GM12865 (cell line): ENCODE measurements at regions not wholly inside any gene's neighbourhood (a gene's known extent, or its start where the extent isn't known, plus 50 kb on each side); places are given as distances from the start of the nearest gene placed in this dataset.

Experiments used
- DNase-seq: peaks from one replicate; pipeline ENCODE4 v3.0.0; 2010; ENCODE audit warnings: low read depth
- H3K4me3 ChIP-seq: 2 replicates; pipeline ENCODE4 v1.5.1; 2011; ENCODE audit warnings: mild to moderate bottlenecking, low read depth, low read length, control low read depth
- TF ChIP-seq, protein P1 (sequence below): IDR thresholded peaks from 2 replicates; pipeline ENCODE4 v1.5.1; 2011; ENCODE audit warnings: low read length, control low read depth, low read depth, inconsistent platforms; ENCODE audit not compliant: insufficient read depth; ENCODE audit errors: missing control alignments

- TF ChIP-seq, protein P1, sequence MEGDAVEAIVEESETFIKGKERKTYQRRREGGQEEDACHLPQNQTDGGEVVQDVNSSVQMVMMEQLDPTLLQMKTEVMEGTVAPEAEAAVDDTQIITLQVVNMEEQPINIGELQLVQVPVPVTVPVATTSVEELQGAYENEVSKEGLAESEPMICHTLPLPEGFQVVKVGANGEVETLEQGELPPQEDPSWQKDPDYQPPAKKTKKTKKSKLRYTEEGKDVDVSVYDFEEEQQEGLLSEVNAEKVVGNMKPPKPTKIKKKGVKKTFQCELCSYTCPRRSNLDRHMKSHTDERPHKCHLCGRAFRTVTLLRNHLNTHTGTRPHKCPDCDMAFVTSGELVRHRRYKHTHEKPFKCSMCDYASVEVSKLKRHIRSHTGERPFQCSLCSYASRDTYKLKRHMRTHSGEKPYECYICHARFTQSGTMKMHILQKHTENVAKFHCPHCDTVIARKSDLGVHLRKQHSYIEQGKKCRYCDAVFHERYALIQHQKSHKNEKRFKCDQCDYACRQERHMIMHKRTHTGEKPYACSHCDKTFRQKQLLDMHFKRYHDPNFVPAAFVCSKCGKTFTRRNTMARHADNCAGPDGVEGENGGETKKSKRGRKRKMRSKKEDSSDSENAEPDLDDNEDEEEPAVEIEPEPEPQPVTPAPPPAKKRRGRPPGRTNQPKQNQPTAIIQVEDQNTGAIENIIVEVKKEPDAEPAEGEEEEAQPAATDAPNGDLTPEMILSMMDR: no peak
- DNase-seq: no peak
- no peak overlapping the region for H3K4me3 ChIP-seq
Observed at GRCh38 chr7:110224643-110225042, 866.3 kb upstream of the LRRN3 start.

DNA sequence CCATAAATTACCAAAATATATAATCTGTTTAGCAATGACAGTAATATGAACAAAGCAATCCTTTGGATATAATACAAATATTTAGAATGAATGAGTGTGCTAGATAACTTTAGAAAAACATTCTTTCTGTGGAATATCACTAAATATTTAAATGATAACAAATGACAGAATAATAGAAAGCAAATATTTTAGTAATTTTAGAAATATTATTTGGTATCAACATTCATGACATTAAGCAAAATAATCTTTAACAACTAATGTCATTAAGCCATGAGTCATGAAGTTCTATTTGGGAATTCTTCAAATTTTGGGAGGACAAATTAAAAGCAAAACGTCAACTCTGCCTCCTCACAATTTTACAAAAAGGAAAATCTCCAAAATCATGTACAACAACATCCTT lies 844.8 kb upstream of the LRRN3 start:
- TF ChIP-seq, protein P1: no peak
- no peak for DNase-seq
- no peak overlapping the region for H3K4me3 ChIP-seq

DNA sequence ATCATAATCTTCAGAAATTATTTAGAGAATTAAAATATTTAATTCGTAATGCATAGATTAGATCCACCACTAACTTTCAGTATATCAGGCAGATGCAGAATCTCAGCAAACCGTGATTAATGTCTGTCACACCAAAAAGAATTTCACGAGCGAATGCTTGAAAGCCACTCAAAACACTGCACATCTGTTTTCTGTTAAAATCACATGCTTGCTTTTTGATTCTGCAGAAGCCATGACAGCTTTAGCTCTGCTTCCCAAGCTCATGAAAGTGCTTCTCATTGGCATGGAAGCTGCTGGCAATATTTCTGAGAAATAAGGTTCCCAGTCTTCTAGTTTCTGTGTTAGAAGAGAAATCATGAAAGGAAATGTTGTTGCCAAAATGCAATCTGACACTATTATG lies 837.8 kb upstream of the LRRN3 start:
- TF ChIP-seq, protein P1: no peak

GRCh38 chr7:110257673-110258072 lies 833.3 kb upstream of the LRRN3 start:
- H3K4me3 ChIP-seq: no peak overlapping the region
- DNase-seq: no peak
- TF ChIP-seq, protein P1: no peak

More for the DNA sequence above, 837.8 kb upstream of the LRRN3 start:
- no peak for DNase-seq
- H3K4me3 ChIP-seq: no peak overlapping the region

GRCh38 chr7:110262251-110262650 lies 828.7 kb upstream of the LRRN3 start:
- DNase-seq: no peak
- H3K4me3 ChIP-seq: no peak overlapping the region
- TF ChIP-seq, protein P1: no peak

DNA sequence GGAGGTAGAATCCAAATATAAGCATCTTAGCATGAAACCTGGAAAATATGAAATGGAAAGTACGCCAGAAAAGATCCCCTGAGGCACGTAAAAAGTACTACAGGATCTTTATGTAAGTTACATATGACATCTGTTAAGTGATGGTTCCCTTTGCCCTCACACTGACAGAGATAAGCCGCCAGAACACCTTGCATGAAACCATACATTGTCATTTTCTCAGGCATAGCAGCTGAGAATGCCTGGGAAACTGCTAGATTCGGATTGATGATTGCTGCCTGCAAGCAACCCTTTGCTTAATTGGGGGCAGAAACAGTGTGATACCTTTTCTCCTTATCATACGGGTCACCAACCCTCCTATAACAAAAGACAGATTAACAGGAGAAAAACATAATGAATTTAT lies 826.6 kb upstream of the LRRN3 start:
- no peak for DNase-seq
- no peak overlapping the region for H3K4me3 ChIP-seq
- TF ChIP-seq, protein P1: no peak

DNA sequence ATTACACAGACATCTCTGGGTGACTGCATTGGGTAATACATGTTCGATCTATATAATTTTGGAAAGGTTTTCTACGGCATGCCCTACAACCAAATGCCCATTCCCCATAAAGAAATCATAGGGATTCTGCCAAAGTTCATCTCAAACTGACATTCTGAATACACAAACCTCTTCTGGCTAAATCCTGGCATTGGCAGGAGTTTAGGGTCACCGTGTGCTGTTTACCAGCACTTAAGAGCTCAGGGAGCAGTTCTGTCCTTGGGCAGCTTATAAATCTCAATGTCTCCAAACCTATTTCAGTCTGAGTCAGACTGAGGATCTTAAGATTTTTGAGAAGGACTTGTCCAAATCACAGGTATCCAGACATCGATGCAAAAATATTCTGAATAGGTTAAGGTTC lies 809.6 kb upstream of the LRRN3 start:
- no peak overlapping the region for H3K4me3 ChIP-seq
- TF ChIP-seq, protein P1: no peak
- no peak for DNase-seq
